ENCODE measurements at regions not wholly inside any gene's neighbourhood (a gene's known extent, or its start where the extent isn't known, plus 50 kb on each side); places are given as distances from the start of the nearest gene placed in this dataset.

DNA sequence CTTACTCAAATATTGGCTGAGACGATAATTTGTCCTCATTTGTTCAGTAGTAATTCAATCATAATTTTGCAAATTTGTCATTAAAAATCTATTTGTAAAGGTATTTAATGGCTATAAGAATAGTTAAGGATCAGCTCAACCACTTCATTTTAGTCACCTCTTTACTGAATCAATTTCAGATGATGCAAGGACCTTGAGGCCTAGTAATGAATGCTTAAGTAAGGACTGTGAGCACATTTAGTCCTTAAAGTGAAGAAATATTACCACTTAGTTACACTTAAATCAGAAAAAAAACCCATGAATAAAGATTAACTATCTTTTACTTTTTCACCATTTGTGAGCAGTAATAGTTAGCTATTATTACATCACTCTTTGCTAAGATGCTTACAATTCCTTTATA, 778.9 kb downstream of the CCDC85A start:
- ChIA-PET CTCF (no interaction called here), POLR2A (no interaction called here)
- peaks cover 9% of the 10 kb centered on the region for H3K9me3 Mint-ChIP-seq
- H3K4me1 Mint-ChIP-seq (ENCODE audit: low read depth) = no peaks in the 10 kb centered on the region
- no peak for TF ChIP-seq CTCF (IDR thresholded peaks at IDR 0.05)
- intact Hi-C loops (cut with micrococcal nuclease) = no loop called here
- no peaks in the 10 kb centered on the region for H3K36me3 Mint-ChIP-seq (ENCODE audit: low read depth)
- ATAC-seq (no peak), DNase-seq (no peak)
- H3K27me3 Mint-ChIP-seq = no peaks in the 10 kb centered on the region
- H3K27ac Mint-ChIP-seq = no peak overlapping the region
- no peak overlapping the region for H3K4me3 Mint-ChIP-seq

- no peak for ATAC-seq
These were observed 785.7 kb downstream of the CCDC85A start for GRCh38 chr2:56969513-56969912.

DNA sequence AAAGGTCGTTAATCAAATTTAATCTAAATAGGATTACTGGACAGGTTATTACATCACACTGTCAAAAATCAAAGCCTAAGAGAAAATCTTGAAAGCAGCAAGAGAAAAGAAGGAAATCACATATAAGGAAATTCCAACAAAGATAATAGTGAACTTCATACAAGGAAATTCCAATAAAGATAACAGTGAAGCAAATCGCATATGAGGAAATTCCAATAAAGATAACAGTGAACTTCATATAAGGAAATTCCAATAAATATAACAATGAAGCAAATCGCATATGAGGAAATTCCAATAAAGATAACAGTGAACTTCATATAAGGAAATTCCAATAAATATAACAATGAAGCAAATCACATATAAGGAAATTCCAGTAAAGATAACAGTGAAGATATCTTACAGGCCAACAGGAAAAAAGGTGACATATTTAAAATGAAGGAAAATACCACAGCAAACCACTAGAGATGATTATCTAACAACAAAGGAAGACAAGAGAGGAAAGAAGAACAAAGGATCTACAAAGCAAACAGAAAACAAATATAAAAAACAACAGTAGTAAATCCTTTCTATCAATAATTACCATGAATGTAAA, 787.7 kb downstream of the CCDC85A start:
- no peaks in the 10 kb centered on the region for H3K4me1 Mint-ChIP-seq (ENCODE audit: low read depth)
- CTCF ChIA-PET = no interaction called here
- peaks cover 15% of the 10 kb centered on the region for H3K9me3 Mint-ChIP-seq
- H3K27me3 Mint-ChIP-seq = no peaks in the 10 kb centered on the region
- no peak for DNase-seq
- intact Hi-C loops (cut with micrococcal nuclease) = no loop called here
- POLR2A ChIA-PET = no interaction called here
- no peak overlapping the region for H3K4me3 Mint-ChIP-seq
- TF ChIP-seq CTCF (IDR thresholded peaks at IDR 0.05) = no peak
- ATAC-seq = no peak
- no peaks in the 10 kb centered on the region for H3K36me3 Mint-ChIP-seq (ENCODE audit: low read depth)
- no peak overlapping the region for H3K27ac Mint-ChIP-seq

More at GRCh38 chr2:56969513-56969912, 785.7 kb downstream of the CCDC85A start:
- ChIA-PET POLR2A (no interaction called here), CTCF (no interaction called here)
- TF ChIP-seq CTCF (IDR thresholded peaks at IDR 0.05) = no peak
- no peak overlapping the region for H3K4me3 Mint-ChIP-seq
- no peaks in the 10 kb centered on the region for H3K4me1 Mint-ChIP-seq (ENCODE audit: low read depth)
- H3K27me3 Mint-ChIP-seq = no peaks in the 10 kb centered on the region
- peaks cover 12% of the 10 kb centered on the region for H3K9me3 Mint-ChIP-seq
- no peak for DNase-seq
- intact Hi-C loops (cut with micrococcal nuclease) = no loop called here
- no peaks in the 10 kb centered on the region for H3K36me3 Mint-ChIP-seq (ENCODE audit: low read depth)
- H3K27ac Mint-ChIP-seq = no peak overlapping the region

GRCh38 chr2:56981554-56981953, 797.8 kb downstream of the CCDC85A start:
- ChIA-PET POLR2A (no interaction called here), CTCF (no interaction called here)
- Mint-ChIP-seq H3K4me3 (no peak overlapping the region), H3K27me3 (no peaks in the 10 kb centered on the region), H3K9me3 (peaks cover 17% of the 10 kb centered on the region), H3K36me3 (ENCODE audit: low read depth) (no peaks in the 10 kb centered on the region), H3K27ac (no peak overlapping the region), H3K4me1 (ENCODE audit: low read depth) (no peaks in the 10 kb centered on the region)
- TF ChIP-seq CTCF (IDR thresholded peaks at IDR 0.05) = no peak
- no peak for DNase-seq
- intact Hi-C loops (cut with micrococcal nuclease) = no loop called here
- ATAC-seq = no peak

DNA sequence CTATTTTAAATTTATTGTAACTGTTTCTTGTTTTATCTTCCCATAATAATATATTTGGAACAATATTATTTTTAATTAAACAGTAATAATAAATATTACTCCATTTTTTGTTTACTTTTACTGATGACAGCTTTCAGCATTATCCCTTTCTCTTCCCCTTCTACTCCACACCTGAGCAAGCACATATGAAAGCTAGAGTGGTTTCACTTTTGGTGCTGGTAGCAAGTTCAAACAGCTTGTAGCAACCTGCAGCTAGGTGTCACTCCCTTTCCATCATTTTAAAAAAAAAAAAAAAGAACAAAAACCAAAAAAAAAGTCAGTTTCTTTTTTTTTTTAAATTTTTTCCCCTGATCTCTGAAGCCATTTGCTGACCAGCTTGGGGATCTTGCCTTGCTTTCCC, 801.8 kb downstream of the CCDC85A start:
- POLR2A ChIA-PET = no interaction called here
- CTCF ChIA-PET = no interaction called here
- Mint-ChIP-seq H3K4me1 (ENCODE audit: low read depth) (no peaks in the 10 kb centered on the region), H3K27me3 (no peaks in the 10 kb centered on the region), H3K36me3 (ENCODE audit: low read depth) (no peaks in the 10 kb centered on the region), H3K9me3 (peaks cover 11% of the 10 kb centered on the region), H3K27ac (no peak overlapping the region), H3K4me3 (no peak overlapping the region)
- no peak for TF ChIP-seq CTCF (IDR thresholded peaks at IDR 0.05)
- no peak for DNase-seq
- no peak for ATAC-seq
- intact Hi-C loops (cut with micrococcal nuclease) = no loop called here

Data from activated CD8-positive, alpha-beta T cell treated with anti-CD3 and anti-CD28 coated beads for 36 hours (primary cell).